Osteoblast (primary cell): ENCODE measurements at regions not wholly inside any gene's neighbourhood (a gene's known extent, or its start where the extent isn't known, plus 50 kb on each side); places are given as distances from the start of the nearest gene placed in this dataset.

Source experiments
- DNase-seq: peaks from one replicate; pipeline ENCODE4 v3.0.0; 2011; ENCODE audit warnings: low spot score, mixed read lengths; ENCODE audit not compliant: insufficient read length; ENCODE audit errors: missing footprints
- H2AFZ ChIP-seq: 2 replicates; pipeline ENCODE4 v1.6.0; 2011; ENCODE audit warnings: mild to moderate bottlenecking, low read length
- H3K27ac ChIP-seq: 2 replicates; pipeline ENCODE4 v1.5.1; 2011; ENCODE audit warnings: mild to moderate bottlenecking, low read depth, low read length, moderate library complexity
- H3K27me3 ChIP-seq: 2 replicates; pipeline ENCODE4 v1.6.0; 2012; ENCODE audit warnings: mild to moderate bottlenecking, control low read depth, inconsistent platforms, low read length, moderate library complexity; ENCODE audit not compliant: insufficient read depth
- H3K36me3 ChIP-seq: 2 replicates; pipeline ENCODE4 v1.5.1; 2011; ENCODE audit warnings: mild to moderate bottlenecking, low read length, control low read depth, moderate library complexity; ENCODE audit not compliant: insufficient read depth
- H3K4me1 ChIP-seq: 2 replicates; pipeline ENCODE4 v1.5.1; 2011; ENCODE audit warnings: mild to moderate bottlenecking, low read length, control low read depth, moderate library complexity; ENCODE audit not compliant: insufficient read depth
- H3K4me2 ChIP-seq: 2 replicates; pipeline ENCODE4 v1.6.0; 2011; ENCODE audit warnings: mild to moderate bottlenecking, low read length; ENCODE audit not compliant: insufficient read depth
- H3K4me3 ChIP-seq: fragments of 200-600 bp; sonication (generic); 3 replicates; pipeline ENCODE4 v1.5.1; 2012; ENCODE audit warnings: mild to moderate bottlenecking, low read length, inconsistent platforms; ENCODE audit not compliant: insufficient read depth
- H3K79me2 ChIP-seq: 2 replicates; pipeline ENCODE4 v1.6.0; 2012; ENCODE audit warnings: mild to moderate bottlenecking, low read length, control low read depth, inconsistent platforms; ENCODE audit not compliant: insufficient read depth
- H3K9me3 ChIP-seq: 2 replicates; pipeline ENCODE4 v1.5.1; 2011; ENCODE audit warnings: low read depth, low read length, control low read depth
- H4K20me1 ChIP-seq: 2 replicates; pipeline ENCODE4 v1.6.0; 2012; ENCODE audit warnings: mild to moderate bottlenecking, low read length, control low read depth; ENCODE audit not compliant: insufficient read depth
- CTCF ChIP-seq: IDR thresholded peaks from 2 replicates; pipeline ENCODE4 v1.5.1; 2011; ENCODE audit warnings: mild to moderate bottlenecking, low read depth, low read length, moderate library complexity; ENCODE audit errors: extremely low read depth

DNA sequence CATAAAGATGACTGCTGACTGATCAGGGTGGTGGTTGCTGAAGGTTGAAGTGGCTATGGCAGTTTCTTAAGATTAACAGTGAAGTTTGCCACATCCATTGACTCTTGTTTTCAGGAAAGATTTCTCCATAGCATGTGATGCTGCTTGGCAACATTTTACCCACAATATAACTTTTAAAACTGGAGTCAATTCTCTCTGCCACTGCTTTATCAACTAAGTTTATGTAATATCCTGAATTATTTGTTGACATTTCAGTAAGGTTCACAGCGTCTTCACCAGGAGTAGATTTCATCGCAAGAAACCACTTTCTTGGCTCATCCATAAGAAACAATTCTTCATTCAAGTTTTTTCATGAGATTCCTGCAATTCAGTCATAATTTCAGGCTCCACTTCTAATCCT lies 166.5 kb upstream of the SPRY1 start:
- H4K20me1 ChIP-seq, result no peaks in the 10 kb centered on the region
- DNase-seq, result no peak
- H3K27ac ChIP-seq, result no peak overlapping the region
- no peak overlapping the region for H3K4me3 ChIP-seq
- H3K4me2 ChIP-seq, result no peak overlapping the region
- H3K4me1 ChIP-seq, result peaks cover 13% of the 10 kb centered on the region
- TF ChIP-seq CTCF, result no peak
- H3K27me3 ChIP-seq, result no peaks in the 10 kb centered on the region
- H2AFZ ChIP-seq, result no peak overlapping the region
- H3K79me2 ChIP-seq, result no peaks in the 10 kb centered on the region
- no peaks in the 10 kb centered on the region for H3K9me3 ChIP-seq
- no peaks in the 10 kb centered on the region for H3K36me3 ChIP-seq

GRCh38 chr4:123232439-123232838 lies 164.2 kb upstream of the SPRY1 start:
- no peaks in the 10 kb centered on the region for H3K79me2 ChIP-seq
- no peak overlapping the region for H2AFZ ChIP-seq
- H4K20me1 ChIP-seq, result no peaks in the 10 kb centered on the region
- no peaks in the 10 kb centered on the region for H3K9me3 ChIP-seq
- H3K27me3 ChIP-seq, result no peaks in the 10 kb centered on the region
- no peaks in the 10 kb centered on the region for H3K36me3 ChIP-seq
- H3K4me1 ChIP-seq, result peaks cover 20% of the 10 kb centered on the region
- no peak overlapping the region for H3K4me2 ChIP-seq
- DNase-seq, result no peak
- no peak overlapping the region for H3K4me3 ChIP-seq
- no peak for TF ChIP-seq CTCF
- H3K27ac ChIP-seq, result no peak overlapping the region

DNA sequence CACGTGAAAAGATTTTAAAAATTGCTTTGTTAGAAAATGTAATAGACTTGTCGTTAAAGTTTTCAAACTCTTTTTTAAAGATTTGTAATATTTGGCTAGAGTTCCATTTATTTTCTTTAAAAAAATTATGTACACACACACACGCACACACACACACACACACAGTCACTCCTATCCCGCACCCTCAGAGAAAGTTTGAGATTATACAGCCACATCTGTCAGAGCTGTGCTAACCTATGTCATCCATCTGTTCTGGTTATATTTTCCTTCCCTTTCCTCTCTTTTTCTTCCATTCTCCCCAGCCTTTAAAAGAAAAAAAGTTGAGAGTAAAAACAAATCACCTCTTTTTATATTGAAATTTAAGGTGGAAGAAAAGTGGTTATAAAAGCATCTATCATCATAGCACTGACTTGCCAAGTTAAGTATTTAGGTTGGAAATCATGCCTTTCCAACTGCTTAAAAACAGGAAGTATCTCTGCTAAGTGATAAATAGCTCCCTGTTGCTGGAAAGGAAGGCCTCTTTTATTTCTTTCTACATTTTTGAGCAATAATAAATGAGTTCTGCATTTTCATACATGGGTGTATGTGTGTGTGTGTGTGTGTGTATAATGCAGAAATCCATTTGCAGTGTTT lies 163.3 kb upstream of the SPRY1 start:
- Histone ChIP-seq H3K4me1 (peaks cover 20% of the 10 kb centered on the region), H3K27me3 (no peaks in the 10 kb centered on the region)

DNA sequence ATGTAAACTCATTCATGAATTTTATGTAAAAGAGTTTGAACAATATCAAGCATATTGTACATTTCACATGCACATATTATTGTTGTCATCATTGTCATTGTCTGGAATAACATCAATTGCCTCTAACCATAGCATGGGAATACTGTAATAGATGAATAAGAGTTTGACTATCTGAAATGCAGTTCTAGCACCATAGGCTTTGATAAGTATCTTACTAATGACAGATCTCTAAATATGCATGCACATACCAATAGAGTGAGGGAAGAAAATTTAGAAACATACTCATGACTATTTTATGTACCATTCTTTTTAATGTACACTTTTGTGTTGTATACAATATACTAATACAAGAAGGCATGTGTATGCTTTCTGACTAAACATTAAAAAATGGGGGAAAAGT lies 161.6 kb upstream of the SPRY1 start:
- Histone ChIP-seq H3K9me3 (no peaks in the 10 kb centered on the region), H3K79me2 (no peaks in the 10 kb centered on the region), H3K4me3 (no peak overlapping the region), H3K27me3 (no peaks in the 10 kb centered on the region), H3K4me2 (no peak overlapping the region), H2AFZ (no peak overlapping the region), H3K36me3 (no peaks in the 10 kb centered on the region), H3K27ac (peak overlapping the region; percentile 37), H4K20me1 (no peaks in the 10 kb centered on the region), H3K4me1 (peaks cover 20% of the 10 kb centered on the region)
- no peak for DNase-seq
- no peak for TF ChIP-seq CTCF

More for the DNA sequence above, 163.3 kb upstream of the SPRY1 start:
- Histone ChIP-seq H3K36me3 (no peaks in the 10 kb centered on the region), H3K4me2 (no peak overlapping the region), H3K79me2 (no peaks in the 10 kb centered on the region), H4K20me1 (no peaks in the 10 kb centered on the region), H3K27ac (no peak overlapping the region), H2AFZ (no peak overlapping the region), H3K9me3 (no peaks in the 10 kb centered on the region), H3K4me3 (no peak overlapping the region)
- DNase-seq, result no peak
- TF ChIP-seq CTCF, result no peak
